OCI-LY1 (cell line): ENCODE measurements at regions not wholly inside any gene's neighbourhood (a gene's known extent, or its start where the extent isn't known, plus 50 kb on each side); places are given as distances from the start of the nearest gene placed in this dataset.

Source experiments
- EZH2 ChIP-seq: fragments of 200-600 bp; sonication (generic), shearing (Covaris generic); IDR thresholded peaks from 2 replicates; pipeline ENCODE4 v1.8.0; 2017; ENCODE audit warnings: borderline replicate concordance, mixed run types, mild to moderate bottlenecking, antibody characterized with exemption, low read length, moderate library complexity, mixed read lengths
- TF ChIP-seq, protein P1 (sequence below): fragments of 200-600 bp; sonication (generic), shearing (Covaris generic); IDR thresholded peaks from 2 replicates; pipeline ENCODE4 v1.5.1; 2017; ENCODE audit warnings: mild to moderate bottlenecking, antibody characterized with exemption, low read length, moderate library complexity, mixed read lengths

DNA sequence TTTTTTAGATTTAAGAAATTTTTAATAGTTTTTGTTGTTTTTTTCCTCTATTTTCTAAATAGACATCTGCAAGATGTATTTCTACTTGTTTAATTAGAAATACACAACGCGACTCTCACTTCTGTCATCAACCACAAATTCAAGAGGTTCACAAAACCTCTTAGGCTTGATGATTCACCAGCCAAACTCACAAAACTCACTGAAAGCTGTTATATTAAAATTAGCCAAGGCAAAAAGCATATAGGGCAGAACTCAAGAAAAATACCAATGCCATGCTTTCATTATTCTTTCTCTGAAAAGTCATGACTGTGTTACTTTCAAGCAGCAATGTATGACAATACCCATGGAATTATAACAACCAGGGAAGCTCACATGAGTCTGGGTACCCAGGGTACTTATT, 487.0 kb upstream of the RGS18 start:
- TF ChIP-seq, protein P1, sequence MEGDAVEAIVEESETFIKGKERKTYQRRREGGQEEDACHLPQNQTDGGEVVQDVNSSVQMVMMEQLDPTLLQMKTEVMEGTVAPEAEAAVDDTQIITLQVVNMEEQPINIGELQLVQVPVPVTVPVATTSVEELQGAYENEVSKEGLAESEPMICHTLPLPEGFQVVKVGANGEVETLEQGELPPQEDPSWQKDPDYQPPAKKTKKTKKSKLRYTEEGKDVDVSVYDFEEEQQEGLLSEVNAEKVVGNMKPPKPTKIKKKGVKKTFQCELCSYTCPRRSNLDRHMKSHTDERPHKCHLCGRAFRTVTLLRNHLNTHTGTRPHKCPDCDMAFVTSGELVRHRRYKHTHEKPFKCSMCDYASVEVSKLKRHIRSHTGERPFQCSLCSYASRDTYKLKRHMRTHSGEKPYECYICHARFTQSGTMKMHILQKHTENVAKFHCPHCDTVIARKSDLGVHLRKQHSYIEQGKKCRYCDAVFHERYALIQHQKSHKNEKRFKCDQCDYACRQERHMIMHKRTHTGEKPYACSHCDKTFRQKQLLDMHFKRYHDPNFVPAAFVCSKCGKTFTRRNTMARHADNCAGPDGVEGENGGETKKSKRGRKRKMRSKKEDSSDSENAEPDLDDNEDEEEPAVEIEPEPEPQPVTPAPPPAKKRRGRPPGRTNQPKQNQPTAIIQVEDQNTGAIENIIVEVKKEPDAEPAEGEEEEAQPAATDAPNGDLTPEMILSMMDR = no peak
- TF ChIP-seq EZH2 = no peak
